Limb (tissue), 2 donors: ENCODE measurements at regions not wholly inside any gene's neighbourhood (a gene's known extent, or its start where the extent isn't known, plus 50 kb on each side); places are given as distances from the start of the nearest gene placed in this dataset.
"Not testable (repeated sequence)": the region's sequence is repeated elsewhere in the genome, so short reads cannot be mapped to it uniquely, and the experiment has no call there.

Experiments
- DNase-seq, 2 donors: peaks; one replicate each; pipeline ENCODE4 v3.0.0-alpha.2; 2016; ENCODE audit errors: extremely low spot score in 2 of 2

DNA sequence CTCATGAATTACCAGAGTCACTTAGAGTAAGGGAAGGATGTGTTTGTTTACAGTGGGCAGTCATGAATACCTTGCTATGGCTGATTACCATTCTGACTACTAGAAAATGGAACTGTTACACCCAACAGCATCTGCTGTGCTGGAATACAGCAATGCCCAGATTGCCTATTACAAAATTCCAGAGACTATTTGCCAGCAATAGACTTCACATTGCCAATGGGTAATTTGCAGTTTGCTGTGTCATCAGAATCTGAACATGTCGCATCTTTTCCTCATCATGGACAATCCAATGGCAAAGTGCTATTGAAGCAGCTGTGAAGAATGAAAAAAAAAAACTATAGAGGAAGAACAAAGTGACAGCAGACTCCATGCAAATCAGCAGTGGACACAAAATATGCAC lies 356.6 kb downstream of the CXXC4 start:
- DNase-seq, result no peak

DNA sequence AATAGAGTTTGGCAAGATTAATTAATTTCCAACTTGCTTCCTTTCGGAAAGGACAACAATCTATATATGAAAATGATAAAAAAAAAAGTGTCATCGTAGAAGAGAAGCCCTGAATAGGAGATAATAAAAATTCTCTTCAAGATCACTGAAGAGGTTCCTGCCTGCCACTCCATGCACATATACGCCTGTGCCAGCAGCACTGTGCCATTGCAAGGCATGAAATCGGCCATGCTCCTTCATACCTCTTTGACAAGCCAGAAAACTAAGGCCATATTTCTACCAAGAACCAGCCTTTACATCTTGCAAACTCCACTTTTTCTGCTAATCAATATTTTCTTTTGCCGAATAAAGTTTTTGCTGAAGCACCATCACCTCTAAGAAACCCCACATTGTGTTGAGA lies 365.5 kb downstream of the CXXC4 start:
- no peak for DNase-seq

DNA sequence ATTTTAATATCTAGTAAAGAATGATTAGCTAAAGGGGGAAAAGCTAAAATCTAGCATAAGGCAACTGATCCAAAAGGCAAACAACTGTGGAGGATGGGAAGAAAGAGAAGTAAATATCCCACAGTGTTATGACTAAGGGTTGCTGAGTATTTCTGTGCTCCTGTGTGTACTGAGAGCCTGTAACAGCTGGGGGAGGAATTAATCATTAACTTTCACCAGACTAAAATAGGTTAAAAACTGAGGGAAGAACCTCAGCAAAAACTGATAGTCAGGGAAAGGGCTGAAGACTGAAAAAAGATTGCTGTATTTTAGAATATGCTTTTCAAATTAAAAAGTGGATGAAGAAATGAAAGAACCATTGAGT lies 365.9 kb downstream of the CXXC4 start:
- DNase-seq, result no peak

DNA sequence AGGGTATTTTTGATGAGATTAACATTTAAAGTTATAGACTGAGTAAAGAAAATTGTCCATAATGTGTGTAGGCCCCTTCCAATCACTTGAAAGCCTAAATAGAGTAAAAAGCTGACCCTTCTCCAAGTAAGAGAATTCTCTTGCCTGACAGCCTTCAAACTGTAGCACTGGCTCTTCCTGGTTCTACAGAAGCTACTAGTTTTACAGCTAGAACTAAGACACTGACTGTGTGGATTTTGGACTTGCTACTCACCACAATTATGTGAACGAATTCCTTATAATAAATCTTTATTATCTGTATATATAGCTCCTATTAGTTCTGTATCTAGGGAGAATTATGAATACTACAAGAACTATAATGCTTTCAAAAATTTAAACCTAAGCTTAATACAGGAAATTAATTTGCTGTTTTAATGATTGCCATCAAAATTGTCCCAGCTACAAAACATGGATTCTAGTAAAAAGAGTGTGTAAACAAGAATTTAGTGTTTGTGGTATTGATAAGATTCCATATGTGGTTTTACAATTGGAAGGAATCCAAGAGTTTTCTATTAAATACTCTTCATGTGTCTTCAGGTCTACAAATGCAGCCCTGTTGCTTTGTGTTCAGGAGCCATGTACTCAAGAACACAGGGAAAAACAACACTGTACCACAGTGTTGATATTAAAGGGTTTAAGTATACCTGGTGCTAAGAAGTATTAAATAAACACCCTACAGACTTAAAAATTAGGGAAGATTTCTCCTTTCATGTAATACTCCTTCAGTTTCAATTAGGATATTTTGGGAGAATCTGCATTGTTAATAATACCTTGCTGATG lies 366.5 kb downstream of the CXXC4 start:
- no peak for DNase-seq

DNA sequence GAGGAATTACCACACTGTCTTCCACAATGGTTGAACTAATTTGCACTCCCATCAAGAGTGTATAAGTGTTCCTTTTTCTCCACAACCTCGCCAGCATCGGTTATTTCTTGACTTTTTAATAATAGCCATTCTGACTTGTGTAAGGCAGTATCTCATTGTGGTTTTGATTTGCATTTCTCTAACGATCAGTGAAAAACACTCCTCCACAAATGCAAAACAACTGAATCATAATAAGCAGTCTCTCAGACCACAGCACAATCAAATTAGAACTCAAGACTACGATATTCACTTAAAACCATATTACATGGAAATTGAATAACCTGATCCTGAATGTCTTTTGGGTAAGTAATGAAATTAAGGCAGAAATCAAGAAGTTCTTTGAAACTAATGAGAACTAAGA lies 371.7 kb downstream of the CXXC4 start:
- no peak for DNase-seq

DNA sequence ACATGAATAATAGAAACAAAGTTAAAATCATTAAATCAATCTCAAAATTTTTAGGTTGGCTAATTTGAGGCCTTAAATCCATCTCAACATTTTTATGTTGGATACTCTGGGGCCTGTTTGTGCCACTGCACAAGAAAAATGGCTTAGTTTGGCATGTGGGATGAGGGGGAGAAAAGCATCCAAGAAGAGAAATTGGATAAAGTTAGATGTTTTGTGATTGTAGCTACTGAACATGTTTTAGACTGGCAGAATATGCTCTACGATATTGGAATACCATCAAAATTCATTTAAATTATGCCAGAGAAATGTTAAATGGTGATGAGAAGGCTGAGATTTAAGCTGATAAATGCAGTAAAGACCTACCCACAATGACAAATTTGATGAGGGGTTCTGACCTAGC lies 376.9 kb downstream of the CXXC4 start:
- DNase-seq, result no peak

DNA sequence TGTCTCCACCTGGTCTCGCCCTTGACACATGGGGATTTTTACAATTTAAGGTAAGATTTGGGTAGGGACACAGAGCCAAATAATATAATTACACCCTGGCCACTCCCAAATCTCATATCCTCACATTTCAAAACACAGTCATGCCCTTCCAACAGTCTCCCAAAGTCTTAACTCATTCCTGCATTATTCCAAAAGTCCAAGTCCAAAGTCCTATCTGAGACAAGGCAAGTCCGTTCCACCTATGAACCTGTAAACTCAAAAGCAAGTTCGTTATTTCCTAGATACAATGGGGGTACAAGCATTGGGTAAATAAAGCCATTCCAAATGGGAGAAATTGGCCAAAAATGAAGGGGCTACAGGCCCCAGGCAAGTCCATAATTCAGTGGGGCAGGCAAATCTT lies 380.8 kb downstream of the CXXC4 start:
- no peak for DNase-seq

DNA sequence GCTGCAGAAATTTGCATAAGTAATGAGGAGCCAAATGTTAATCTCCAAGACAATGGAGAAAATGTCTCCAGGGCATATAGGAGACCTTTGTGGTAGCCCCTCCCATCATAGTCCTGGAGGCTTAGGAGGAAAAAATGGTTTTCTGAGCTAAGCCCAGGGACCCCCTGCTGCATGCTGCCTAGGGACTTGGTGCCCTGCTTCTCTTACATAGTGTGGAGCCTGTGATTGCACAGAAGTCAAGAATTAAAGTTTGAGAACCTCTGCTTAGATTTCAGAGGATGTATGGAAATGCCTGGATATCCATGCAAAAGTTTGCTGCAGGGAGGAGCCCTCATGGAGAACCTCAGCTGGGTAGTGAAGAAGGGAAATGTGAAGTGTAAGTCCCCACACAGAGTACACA lies 379.4 kb upstream of the TACR3 start:
- DNase-seq, result no peak

DNA sequence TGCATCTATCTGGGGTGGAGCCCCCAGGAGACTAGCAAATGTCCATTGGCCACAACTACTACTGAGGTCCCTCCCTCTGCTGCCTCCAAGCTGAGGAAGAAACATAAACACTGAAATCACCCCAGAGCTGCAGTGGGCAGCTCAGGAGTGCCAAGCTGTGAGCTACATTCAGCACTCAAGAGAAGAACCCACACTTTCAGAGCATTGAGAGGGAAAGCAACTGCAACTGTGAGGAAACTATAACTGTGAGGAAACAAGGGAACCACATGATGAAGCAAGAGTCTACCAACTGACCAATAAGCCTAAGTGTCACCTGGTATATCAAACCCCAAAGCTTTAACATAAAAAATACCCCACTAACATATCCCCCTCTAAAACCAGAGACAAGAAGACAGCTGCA lies 373.5 kb upstream of the TACR3 start:
- no peak for DNase-seq

DNA sequence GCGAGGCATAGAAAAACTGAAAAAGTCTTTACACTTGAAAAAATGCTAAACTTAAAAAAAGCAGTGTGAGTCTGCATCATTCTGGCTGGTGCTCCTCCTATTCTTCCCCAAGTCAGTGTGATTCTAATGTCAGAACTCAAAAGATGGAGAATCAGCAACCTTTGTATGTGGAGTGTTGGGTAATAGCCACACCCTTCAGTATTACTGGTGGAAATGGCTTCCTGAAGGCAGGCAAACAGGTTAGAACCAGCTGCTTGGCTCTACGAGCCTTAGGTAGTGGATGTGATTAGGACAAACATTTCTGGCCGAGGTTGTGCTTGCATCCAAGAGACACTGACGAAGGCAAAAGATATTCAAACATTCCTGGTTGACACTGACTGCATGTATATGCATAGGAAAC lies 353.4 kb upstream of the TACR3 start:
- no peak for DNase-seq

DNA sequence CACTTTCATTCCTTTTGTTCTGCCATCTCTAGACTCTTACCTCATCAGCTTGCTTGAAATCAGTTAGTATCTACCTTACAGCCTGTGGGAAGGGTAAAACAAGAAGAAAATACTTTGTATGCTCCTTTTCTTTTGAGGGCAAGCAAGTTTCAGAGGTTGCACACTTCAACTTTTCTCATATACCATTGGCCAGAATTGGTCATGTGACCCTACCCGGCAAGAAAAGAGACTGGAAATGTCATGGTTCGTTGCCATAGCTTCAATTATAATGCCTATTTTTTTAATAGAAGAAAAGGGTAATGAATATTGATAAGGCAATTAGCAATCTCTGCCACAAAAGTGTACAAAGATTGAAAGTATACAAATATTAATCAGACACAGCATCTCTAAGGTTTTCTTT lies 346.7 kb upstream of the TACR3 start:
- no peak for DNase-seq

DNA sequence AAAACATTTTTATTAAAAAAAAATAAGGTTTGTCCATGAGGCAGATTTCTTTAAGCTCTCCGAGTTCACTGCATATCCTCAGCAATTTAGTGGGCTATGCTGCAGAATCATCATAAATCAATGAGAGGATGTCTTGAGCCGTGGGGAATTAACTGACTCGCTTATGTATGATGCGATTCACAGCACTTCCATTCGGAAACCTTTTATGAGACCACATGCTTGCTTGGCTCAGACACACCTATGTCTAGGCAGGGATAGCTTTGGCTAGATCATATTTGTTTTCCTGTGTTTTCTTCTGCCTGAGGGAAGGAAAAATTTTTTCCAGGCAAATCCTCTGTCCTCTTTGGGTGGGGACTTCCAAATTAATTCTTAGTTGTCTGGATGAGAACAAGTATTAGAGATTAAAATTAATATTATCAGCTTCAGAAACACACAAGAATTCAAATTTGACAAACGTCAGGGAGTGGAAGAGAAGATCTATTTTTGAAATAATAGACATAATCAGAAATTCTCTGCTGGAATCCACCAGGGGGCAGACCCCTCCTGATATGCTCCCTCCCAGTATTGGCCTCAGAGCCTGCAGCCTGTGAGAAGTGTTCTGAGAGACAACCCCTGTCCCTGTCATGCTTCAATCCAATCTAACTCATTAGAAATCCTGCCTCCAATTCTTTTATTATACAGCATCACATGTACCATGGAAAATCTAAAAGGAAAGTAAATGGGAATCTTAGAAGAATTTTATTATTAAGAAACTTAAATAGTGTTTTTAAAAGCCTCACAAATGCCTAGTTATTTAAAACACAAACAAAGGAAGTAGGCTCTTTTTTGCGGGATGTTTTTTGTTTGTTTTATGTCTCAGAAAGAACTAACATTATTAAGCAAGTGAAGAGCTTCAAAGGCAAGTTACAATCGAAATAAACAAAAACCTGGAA lies 345.1 kb upstream of the TACR3 start:
- DNase-seq, result peak; percentile 65 to 75

DNA sequence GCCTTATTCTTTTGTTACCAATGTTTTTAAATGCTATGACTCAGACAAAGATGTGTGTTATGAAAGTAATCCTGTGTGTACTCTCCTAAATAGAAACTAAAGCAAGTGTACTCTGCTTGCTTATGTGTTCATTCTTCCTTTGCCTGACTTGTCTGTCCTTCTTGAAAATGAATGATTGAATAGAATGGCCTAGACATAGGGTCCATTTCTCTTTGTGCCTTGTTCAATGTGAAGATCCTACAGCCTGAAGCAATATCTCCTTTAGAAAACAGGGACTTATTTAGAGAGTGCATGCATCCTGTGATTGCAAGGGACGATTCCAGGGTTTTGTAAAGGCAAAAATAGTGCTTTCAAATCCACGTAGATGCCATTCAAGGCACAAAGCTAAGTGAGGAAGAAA lies 343.6 kb upstream of the TACR3 start:
- DNase-seq, result no peak

DNA sequence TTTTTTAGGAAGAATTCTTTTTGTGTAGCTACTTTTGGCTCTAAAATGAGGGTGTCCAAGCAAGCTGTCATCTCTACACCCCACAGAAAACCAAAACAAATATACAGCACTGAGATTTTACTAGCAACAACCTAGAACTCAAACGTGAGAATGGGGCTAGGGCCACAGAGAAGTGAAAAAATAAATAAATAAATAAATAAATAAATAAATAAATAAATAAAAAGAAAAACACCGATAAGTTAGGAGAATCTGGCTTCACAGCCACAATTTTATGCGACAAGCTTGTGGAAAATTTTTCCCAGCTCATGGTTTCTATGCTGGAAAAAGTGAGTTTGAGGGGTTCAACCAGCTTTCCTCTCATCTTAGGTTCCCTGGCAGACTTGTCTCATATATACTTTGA lies 324.6 kb upstream of the TACR3 start:
- no peak for DNase-seq

DNA sequence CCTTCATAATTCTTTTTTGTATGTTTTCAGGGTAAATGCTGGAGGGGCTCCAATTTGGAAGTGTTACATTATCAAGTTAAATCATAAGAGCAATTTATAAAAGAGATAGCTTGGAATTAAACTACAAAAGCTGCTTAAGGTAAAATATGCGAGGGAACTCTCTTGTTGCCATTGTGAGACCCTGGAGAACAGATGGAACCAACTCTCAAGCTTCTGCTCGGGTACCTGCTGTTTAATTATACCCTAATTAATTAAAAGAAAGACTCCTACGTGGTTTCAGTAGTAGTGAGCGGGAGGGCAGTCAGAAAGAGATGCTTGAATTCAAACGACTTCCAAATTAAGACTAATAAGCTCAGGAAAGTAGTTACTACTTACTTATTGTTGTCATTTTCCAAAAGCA lies 313.1 kb upstream of the TACR3 start:
- DNase-seq, result no peak

DNA sequence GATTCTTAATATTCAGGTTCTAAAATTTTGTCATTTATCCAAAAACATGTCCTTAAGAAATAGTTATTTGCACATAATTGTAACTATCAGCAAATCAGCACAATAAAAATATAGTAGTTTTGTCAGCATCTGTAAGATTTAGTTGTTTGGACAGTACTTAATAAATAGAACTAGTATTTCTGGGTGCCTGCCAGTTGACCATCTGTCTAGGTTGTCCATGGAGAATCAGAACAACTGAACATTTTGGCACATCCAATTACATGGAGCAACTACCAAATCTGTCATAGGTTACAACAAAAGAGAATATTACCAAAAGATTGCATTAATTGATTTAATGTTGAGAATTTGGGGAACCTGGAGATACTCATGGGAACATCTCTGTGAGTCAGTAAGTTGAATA lies 305.5 kb upstream of the TACR3 start:
- no peak for DNase-seq

DNA sequence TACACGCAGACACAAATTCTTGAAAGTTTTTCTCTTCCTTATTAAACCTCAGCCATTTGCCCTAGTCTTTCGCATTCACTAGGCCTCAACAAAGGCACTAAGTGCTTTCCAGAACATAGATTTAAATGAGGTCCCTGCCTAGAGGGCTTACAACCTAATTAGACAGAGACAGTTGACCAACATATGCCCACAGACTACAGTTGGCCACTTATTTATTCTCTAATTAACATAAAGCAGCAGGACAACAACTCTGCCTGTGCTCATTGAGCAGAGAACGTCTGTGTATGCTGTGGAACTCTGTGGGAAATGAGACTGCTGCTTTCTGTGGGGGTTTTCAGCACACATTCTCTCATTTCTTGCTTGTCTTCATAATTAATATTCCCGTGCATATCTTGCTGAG lies 303.0 kb upstream of the TACR3 start:
- no peak for DNase-seq

DNA sequence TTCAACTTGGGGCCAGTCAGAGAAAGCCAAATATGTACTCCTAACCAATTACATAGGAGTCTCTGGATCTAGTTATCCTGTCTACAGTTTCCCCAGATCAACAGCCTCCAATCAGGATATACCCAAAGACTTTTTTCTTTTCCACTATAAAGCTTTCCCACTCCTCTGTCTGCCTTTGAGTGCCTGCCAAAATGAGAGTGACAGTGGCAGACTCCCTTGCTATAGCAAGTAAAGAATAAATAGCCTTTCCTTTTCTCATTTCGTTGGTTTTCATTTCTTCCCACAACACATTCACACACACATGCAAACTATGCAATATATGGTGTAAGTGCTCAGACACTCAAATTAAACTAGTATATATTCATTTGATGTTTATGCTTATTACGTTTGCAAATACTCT lies 302.4 kb upstream of the TACR3 start:
- DNase-seq, result no peak

DNA sequence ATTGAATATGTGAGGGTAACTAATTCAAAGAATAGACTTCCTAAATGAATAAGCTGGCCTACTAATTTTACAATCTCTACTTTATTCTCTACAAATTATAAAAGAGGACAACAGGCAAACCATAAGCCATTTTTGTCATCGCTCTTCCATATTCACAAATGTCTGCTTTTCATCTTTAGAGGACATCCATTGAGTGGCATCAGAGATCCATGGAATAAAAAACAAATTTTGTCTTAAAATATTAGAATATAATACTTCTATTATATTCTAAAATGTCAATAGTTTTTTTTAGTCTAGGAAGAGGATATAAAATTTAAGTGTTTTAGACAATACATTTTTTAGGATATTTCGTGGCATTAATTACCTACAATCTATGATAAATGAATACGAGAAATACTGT lies 300.9 kb upstream of the TACR3 start:
- DNase-seq, result no peak

DNA sequence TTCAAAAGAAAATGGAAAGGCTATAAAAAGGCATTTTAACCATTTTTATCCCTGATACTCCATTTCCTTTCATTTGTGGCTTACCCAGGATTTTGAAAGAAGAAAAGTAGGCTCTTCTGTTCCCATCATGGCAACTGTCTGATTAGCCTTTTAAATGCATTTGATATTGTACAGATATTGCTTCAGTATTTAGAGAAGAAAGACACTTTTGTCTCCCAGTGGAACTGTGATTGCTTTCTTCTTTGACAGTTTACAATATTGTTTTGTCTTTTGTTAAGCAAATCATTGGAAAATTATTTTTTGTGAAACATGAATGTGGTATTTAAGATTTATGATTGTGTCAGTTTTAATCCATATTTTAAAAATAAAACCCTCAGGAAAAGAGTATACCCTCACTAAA lies 297.4 kb upstream of the TACR3 start:
- no peak for DNase-seq

DNA sequence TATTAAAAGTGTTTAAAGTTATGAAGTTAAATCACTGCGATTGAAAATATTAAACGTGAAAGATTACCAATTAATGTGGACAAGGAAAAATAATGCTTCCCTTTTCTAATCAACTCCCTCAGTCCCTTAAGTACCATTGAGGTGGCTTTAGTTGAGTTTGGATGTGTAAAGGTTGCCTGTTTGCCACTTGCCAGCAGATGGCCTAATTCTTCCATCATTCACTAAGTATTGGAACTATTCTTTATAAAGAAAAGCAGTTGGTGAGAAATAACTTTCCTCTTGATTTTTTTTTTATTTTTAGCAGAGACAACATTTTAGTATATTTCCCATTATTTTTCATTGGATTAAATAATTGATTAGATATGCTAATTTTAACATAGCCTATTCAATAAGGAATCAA lies 295.9 kb upstream of the TACR3 start:
- DNase-seq, result no peak

DNA sequence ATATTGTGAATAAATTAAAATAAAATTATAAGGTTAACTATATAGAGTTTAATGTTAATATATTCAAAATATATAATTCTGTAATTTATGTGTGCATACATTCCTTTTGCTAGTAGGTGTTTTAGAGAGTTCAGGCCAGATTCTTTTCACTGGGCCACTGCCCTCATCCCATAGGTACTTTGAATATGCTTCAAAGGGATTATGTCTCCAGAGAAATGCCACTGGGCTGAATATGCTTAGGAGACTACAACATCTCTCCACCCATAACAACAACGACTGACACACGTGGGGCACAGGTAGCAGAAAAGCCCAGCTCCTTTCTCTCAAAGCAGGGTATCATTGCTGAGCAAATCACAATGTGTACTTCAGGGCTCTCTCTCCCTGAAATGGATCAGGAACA lies 290.9 kb upstream of the TACR3 start:
- DNase-seq, result no peak

DNA sequence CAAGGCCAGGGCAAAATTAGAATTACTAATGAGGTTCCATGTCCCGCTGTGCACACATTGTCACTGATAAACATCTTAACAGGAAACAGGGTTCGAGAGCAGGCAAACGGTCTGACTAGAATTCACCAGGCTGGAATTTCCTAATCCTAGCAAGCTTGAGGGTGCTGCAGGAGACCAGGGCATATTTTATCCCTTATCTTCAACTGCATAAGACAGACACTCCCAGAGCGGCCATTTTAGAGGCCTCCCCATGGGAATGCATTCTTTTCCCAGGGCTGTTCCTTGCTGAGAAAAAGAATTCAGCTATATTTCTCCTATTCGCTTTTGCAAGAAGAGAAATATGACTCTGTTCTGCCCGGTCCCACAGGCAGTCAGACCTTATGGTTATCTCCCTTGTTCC lies 282.5 kb upstream of the TACR3 start:
- not testable (repeated sequence) for DNase-seq
